ENCODE measurements at regions not wholly inside any gene's neighbourhood (a gene's known extent, or its start where the extent isn't known, plus 50 kb on each side); places are given as distances from the start of the nearest gene placed in this dataset.

- no peak overlapping the region for H3K4me2 ChIP-seq
- H3K27ac ChIP-seq, result no peak overlapping the region
- no peaks in the 10 kb centered on the region for H3F3A ChIP-seq (ENCODE audit: insufficient read depth, low read depth)
- DNase-seq, result no peak
- H2AFZ ChIP-seq, result 0 out of 2 replicates have a peak overlapping the region, but pooled peaks have one; percentile 1
- H3K4me1 ChIP-seq (replicated peaks; ENCODE audit: insufficient read depth), result no peaks in the 10 kb centered on the region
- H3K9me3 ChIP-seq (ENCODE audit: insufficient read depth, low read depth), result no peaks in the 10 kb centered on the region
- no peak overlapping the region for H3K4me3 ChIP-seq
- H3K36me3 ChIP-seq (ENCODE audit: low read depth), result no peaks in the 10 kb centered on the region
- ChIA-PET POLR2A (ENCODE audit: unreplicated experiment) (no interaction called here), CTCF (no interaction called here)
- intact Hi-C loops (cut with micrococcal nuclease; ENCODE audit: unreplicated experiment), result no loop called here
- BruUV-seq (replicated peaks), result no TSS peak
- no peaks in the 10 kb centered on the region for H3K9me2 ChIP-seq (ENCODE audit: insufficient read depth)
- H3K27me3 ChIP-seq (ENCODE audit: insufficient read depth, low read depth), result no peaks in the 10 kb centered on the region
- H4K20me1 ChIP-seq (ENCODE audit: insufficient read depth), result no peaks in the 10 kb centered on the region
- TF ChIP-seq CTCF (conservative IDR thresholded peaks at IDR 0.05) (no peak), EZH2 (IDR thresholded peaks at IDR 0.05; ENCODE audit: low read depth) (no peak)
- H3K79me2 ChIP-seq (ENCODE audit: low read depth), result no peaks in the 10 kb centered on the region
Observed at GRCh38 chr5:67407979-67408378, 211.4 kb upstream of the CD180 start.

GRCh38 chr5:67405755-67406154 is 209.2 kb upstream of the CD180 start:
- H3K4me3 ChIP-seq, result no peak overlapping the region
- H4K20me1 ChIP-seq (ENCODE audit: insufficient read depth), result no peaks in the 10 kb centered on the region
- CTCF ChIA-PET, result no interaction called here
- POLR2A ChIA-PET (ENCODE audit: unreplicated experiment), result no interaction called here
- H3F3A ChIP-seq (ENCODE audit: insufficient read depth, low read depth), result no peaks in the 10 kb centered on the region
- H3K27ac ChIP-seq, result no peak overlapping the region
- intact Hi-C loops (cut with micrococcal nuclease; ENCODE audit: unreplicated experiment), result no loop called here
- no peak for TF ChIP-seq EZH2 (IDR thresholded peaks at IDR 0.05; ENCODE audit: low read depth)
- no peak for TF ChIP-seq CTCF (conservative IDR thresholded peaks at IDR 0.05)
- no peaks in the 10 kb centered on the region for H3K9me3 ChIP-seq (ENCODE audit: insufficient read depth, low read depth)
- H3K4me2 ChIP-seq, result no peak overlapping the region
- no peaks in the 10 kb centered on the region for H3K36me3 ChIP-seq (ENCODE audit: low read depth)
- no peak overlapping the region for H2AFZ ChIP-seq
- no peaks in the 10 kb centered on the region for H3K27me3 ChIP-seq (ENCODE audit: insufficient read depth, low read depth)
- no peak for DNase-seq
- H3K9me2 ChIP-seq (ENCODE audit: insufficient read depth), result no peaks in the 10 kb centered on the region
- no peaks in the 10 kb centered on the region for H3K4me1 ChIP-seq (replicated peaks; ENCODE audit: insufficient read depth)
- no peaks in the 10 kb centered on the region for H3K79me2 ChIP-seq (ENCODE audit: low read depth)
- no TSS peak for BruUV-seq (replicated peaks)

GRCh38 chr5:67405101-67405364 is 208.4 kb upstream of the CD180 start:
- Histone ChIP-seq H3K27me3 (ENCODE audit: insufficient read depth, low read depth) (no peaks in the 10 kb centered on the region), H3F3A (ENCODE audit: insufficient read depth, low read depth) (no peaks in the 10 kb centered on the region), H2AFZ (no peak overlapping the region), H3K79me2 (ENCODE audit: low read depth) (no peaks in the 10 kb centered on the region), H3K9me3 (ENCODE audit: insufficient read depth, low read depth) (no peaks in the 10 kb centered on the region), H3K36me3 (ENCODE audit: low read depth) (no peaks in the 10 kb centered on the region), H3K4me1 (replicated peaks; ENCODE audit: insufficient read depth) (no peaks in the 10 kb centered on the region), H3K9me2 (ENCODE audit: insufficient read depth) (no peaks in the 10 kb centered on the region), H3K27ac (no peak overlapping the region), H3K4me2 (no peak overlapping the region), H3K4me3 (no peak overlapping the region), H4K20me1 (ENCODE audit: insufficient read depth) (no peaks in the 10 kb centered on the region)
- no TSS peak for BruUV-seq (replicated peaks)
- no peak for DNase-seq
- no peak for TF ChIP-seq CTCF (conservative IDR thresholded peaks at IDR 0.05)
- no peak for TF ChIP-seq EZH2 (IDR thresholded peaks at IDR 0.05; ENCODE audit: low read depth)
- intact Hi-C loops (cut with micrococcal nuclease; ENCODE audit: unreplicated experiment), result no loop called here
- ChIA-PET POLR2A (ENCODE audit: unreplicated experiment) (no interaction called here), CTCF (no interaction called here)
